Glutamatergic neuron (in vitro differentiated cells): ENCODE measurements at regions not wholly inside any gene's neighbourhood (a gene's known extent, or its start where the extent isn't known, plus 50 kb on each side); places are given as distances from the start of the nearest gene placed in this dataset.
"Not testable (repeated sequence)": the region's sequence is repeated elsewhere in the genome, so short reads cannot be mapped to it uniquely, and the experiment has no call there.

Experiments used
- DNase-seq: peaks from one replicate; pipeline ENCODE4 v3.0.0; 2022
- H3K27ac Mint-ChIP-seq: one replicate; pipeline ENCODE4 v1.8.0; 2020; ENCODE audit warnings: mild to moderate bottlenecking, mixed read lengths, inconsistent platforms; ENCODE audit not compliant: unreplicated experiment
- H3K27me3 Mint-ChIP-seq: one replicate; pipeline ENCODE4 v1.8.0; 2020; ENCODE audit warnings: mild to moderate bottlenecking, moderate library complexity, mixed read lengths, inconsistent platforms; ENCODE audit not compliant: unreplicated experiment
- H3K36me3 Mint-ChIP-seq: one replicate; pipeline ENCODE4 v1.8.0; 2020; ENCODE audit warnings: mild to moderate bottlenecking, mixed read lengths, inconsistent platforms; ENCODE audit not compliant: unreplicated experiment
- H3K4me1 Mint-ChIP-seq: one replicate; pipeline ENCODE4 v1.8.0; 2020; ENCODE audit warnings: mild to moderate bottlenecking, low read depth, mixed read lengths, inconsistent platforms; ENCODE audit not compliant: unreplicated experiment
- H3K4me3 Mint-ChIP-seq: one replicate; pipeline ENCODE4 v1.8.0; 2020; ENCODE audit warnings: mild to moderate bottlenecking, mixed read lengths, inconsistent platforms; ENCODE audit not compliant: unreplicated experiment
- H3K9me3 Mint-ChIP-seq: one replicate; pipeline ENCODE4 v1.8.0; 2020; ENCODE audit warnings: mild to moderate bottlenecking, moderate library complexity, mixed read lengths, inconsistent platforms; ENCODE audit not compliant: unreplicated experiment
- CTCF ChIP-seq: fragments of 200-600 bp; sonication (generic); IDR thresholded peaks from one replicate; pipeline ENCODE4 v1.5.0; 2021; ENCODE audit not compliant: partially characterized antibody, unreplicated experiment

- Mint-ChIP-seq H3K9me3 (no peaks in the 10 kb centered on the region), H3K4me3 (no peak overlapping the region), H3K4me1 (no peaks in the 10 kb centered on the region), H3K27ac (no peak overlapping the region), H3K27me3 (no peaks in the 10 kb centered on the region), H3K36me3 (no peaks in the 10 kb centered on the region)
- no peak for TF ChIP-seq CTCF
- DNase-seq: no peak
Measured at GRCh38 chr13:21291840-21292239, 115.4 kb downstream of the MRPL57 start.

GRCh38 chr13:21296991-21297390, 120.5 kb downstream of the MRPL57 start:
- H3K36me3 Mint-ChIP-seq, H3K4me3 Mint-ChIP-seq, H3K27me3 Mint-ChIP-seq, H3K9me3 Mint-ChIP-seq, H3K4me1 Mint-ChIP-seq: not testable (repeated sequence)
- H3K27ac Mint-ChIP-seq: peak overlapping the region; percentile 11
- peak; percentile 49 for DNase-seq

DNA sequence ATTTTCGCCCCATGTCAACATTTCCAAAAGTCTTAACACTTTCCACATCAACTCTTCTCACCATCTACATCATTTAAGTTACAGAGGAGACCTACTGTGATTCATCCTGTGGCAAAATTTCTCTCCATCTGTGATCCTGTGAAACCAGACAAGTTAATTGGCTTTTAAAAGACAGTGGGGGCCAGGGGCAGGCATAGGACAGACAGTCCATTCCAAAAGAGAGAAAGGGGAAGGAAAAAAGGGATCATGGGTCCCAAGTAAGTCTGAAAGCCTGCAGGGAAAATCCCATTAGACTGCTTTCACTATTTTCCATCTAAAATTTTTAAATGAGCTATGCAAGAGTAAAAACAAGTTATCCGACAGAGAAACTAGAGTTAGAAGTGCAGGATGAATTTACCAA, 121.0 kb downstream of the MRPL57 start:
- Mint-ChIP-seq H3K4me1 (peaks cover 9% of the 10 kb centered on the region), H3K27me3 (no peaks in the 10 kb centered on the region)

DNA sequence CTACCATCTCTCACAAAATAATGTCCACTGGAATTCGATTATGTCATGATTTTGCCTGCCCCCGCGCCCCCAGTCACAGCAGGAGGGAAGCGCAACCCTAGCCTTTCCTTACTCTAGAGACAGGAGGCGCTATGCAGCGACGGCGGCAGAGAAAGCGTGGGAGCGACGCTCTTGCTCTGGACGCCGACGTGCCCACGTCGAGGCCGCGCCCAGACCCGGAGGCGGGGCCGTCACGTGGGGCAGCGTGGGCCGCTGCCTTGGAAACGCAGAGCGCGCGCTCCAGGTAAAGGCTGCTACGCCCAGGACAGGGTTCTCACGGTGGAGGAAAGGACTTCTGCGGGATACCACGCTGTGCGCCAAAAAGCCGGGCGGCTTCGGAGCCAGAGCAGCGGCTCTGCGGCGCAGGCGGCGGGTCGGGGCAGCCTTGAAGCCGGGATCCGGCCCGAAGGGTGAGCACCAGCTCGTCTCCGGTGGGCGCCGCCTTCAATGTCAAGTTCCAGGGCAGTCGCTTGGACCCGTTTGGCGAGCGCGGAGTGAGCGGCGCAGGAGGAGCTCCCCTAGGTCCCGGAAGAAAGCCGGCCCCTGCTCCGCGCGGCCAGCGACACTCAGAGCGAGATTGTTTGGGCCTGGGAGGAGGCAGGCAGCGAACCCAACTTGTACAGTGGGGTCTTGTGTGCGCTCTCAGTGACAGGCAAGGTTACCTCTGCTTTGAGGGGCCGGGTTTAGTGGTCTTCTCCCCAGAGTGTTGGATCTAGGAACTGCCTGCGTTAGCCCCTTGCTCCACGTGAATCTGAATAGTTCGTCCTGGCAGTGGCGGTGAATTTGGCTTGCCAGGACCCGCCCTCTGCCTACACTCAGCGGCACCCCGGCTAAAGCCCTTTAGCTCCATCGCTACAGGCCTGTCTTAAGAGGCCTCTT, 121.7 kb downstream of the MRPL57 start:
- peak; percentile 73 for TF ChIP-seq CTCF
- Mint-ChIP-seq H3K27me3 (no peaks in the 10 kb centered on the region), H3K27ac (no peak overlapping the region), H3K4me1 (peaks cover 9% of the 10 kb centered on the region), H3K9me3 (peaks cover 2% of the 10 kb centered on the region), H3K36me3 (no peaks in the 10 kb centered on the region), H3K4me3 (peak overlapping the region; percentile 88)
- peak; percentile 85 for DNase-seq

More for the DNA sequence above, 121.0 kb downstream of the MRPL57 start:
- Mint-ChIP-seq H3K4me3 (peak overlapping the region; percentile 88), H3K9me3 (peaks cover 2% of the 10 kb centered on the region), H3K27ac (peak overlapping the region; percentile 11), H3K36me3 (no peaks in the 10 kb centered on the region)
- TF ChIP-seq CTCF: no peak
- no peak for DNase-seq

DNA sequence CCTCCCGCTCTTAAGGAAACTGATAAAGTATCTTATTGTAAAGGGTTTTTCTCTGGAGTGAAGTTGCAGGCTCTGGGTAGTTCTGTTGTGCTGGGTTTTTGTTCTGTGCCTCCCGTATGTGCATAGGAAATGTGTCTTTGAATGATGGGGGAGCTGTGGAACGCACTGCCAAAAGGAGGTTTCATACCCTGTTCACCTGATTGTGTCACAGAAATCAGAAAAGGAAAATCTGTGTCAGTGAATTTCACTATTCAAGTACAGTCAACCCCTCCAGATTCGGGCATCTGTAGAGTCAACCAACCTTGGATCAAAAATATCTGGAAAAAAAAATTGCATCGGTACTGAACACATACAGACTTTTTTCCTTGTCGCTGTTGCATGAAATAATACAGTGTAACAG, 127.8 kb downstream of the MRPL57 start:
- Mint-ChIP-seq H3K4me3 (no peak overlapping the region), H3K27me3 (no peaks in the 10 kb centered on the region), H3K9me3 (no peaks in the 10 kb centered on the region), H3K27ac (no peak overlapping the region), H3K4me1 (peaks cover 1% of the 10 kb centered on the region), H3K36me3 (no peaks in the 10 kb centered on the region)
- TF ChIP-seq CTCF: no peak
- DNase-seq: no peak

DNA sequence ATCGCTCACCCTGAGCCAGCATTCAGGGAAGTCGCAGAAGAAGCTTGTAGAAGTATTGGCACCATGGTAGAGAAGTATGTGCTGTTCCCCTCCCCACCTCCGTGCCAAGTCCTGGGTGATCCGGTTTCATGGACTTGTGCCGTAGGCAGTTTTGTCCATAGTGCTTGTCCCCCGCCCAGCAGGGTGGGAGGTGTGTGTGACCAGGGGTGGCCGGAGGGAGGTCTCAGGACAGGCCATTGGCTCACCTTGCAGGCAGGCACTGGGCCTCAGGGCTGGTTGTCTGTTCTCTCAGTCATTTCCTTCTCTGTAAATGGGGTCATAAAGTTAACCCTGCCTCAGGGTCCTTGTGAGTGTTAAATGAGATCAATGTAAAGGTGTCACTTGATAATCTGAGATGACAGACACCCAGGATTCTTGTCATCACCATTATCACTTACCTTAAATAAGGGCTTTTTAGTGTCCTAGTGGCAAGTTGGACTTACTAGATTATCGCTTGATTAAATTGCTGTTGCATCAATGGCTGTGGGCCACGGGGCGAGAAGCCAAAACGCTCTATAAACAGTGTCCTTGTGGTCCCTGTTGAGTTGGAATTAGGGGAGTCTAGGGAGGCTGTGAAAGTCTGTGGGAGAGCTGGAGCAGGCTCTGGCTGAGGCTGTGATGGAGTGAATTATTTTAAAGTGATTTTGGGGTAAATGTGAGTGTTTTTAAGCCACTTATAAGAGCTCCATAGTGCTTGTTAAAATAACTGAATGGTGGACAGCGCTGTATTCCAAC, 130.0 kb downstream of the MRPL57 start:
- not testable (repeated sequence) for H3K4me3 Mint-ChIP-seq, H3K27me3 Mint-ChIP-seq, DNase-seq, H3K4me1 Mint-ChIP-seq, H3K27ac Mint-ChIP-seq, H3K9me3 Mint-ChIP-seq, H3K36me3 Mint-ChIP-seq

DNA sequence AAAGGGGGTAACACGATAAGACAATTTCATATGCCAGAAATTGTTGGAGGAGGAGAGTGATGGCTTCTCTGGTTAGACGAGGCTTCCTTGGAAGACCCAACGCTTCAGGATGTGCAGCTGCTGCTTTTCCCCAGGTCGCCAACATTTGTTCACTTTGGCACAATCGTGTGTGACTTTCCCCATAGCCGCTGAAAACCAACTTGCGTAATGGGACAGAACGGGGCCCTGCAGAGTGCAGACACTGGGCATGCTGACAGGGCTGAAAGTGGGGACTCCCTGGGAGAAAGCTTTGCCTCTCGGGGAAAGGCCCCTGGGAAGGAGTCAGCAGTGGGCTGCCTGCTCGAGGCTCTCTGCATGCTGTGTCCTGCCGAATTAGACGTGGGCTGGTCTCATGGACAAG, 130.7 kb downstream of the MRPL57 start:
- not testable (repeated sequence) for DNase-seq, H3K4me3 Mint-ChIP-seq, H3K36me3 Mint-ChIP-seq, H3K9me3 Mint-ChIP-seq, H3K27me3 Mint-ChIP-seq, H3K4me1 Mint-ChIP-seq, H3K27ac Mint-ChIP-seq
